K562 (cell line): ENCODE measurements at regions not wholly inside any gene's neighbourhood (a gene's known extent, or its start where the extent isn't known, plus 50 kb on each side); places are given as distances from the start of the nearest gene placed in this dataset.

ENCODE experiments used
- ATAC-seq: fragments of 200-7000 bp; cut with Tn5 transposase; 3 replicates; pipeline ENCODE4 v1.9.1; 2020; ENCODE audit warnings: moderate library complexity
- BruUV-seq: library from RNA; stranded (reverse); fragments of 400-500 nt; replicated peaks from 2 replicates; lab custom pipeline; 2021; lab: Mats Ljungman, UMichigan
- CTCF ChIA-PET: fragments of 300-600 bp; formaldehyde crosslinking; extraction: SDS; loops from one replicate; lab custom pipeline; 2021; ENCODE audit warnings: low intra/inter-chr PET ratio; lab: Yijun Ruan, JAX
- POLR2A ChIA-PET: fragments of 300-600, 350-650 bp; sonication (Branson Sonifier 250); formaldehyde crosslinking; extraction: SDS; loops from one replicate; lab custom pipeline; 2021; ENCODE audit warnings: antibody characterized with exemption, inconsistent platforms; lab: Yijun Ruan, JAX
- DNase-seq, 4 experiments: peaks; one replicate each; pipeline versions ENCODE4 v3.0.0 to v3.0.0-alpha.2; 2011 to 2018; ENCODE audit warnings: low spot score in 3 of 4, mixed read lengths in 3 of 4; ENCODE audit errors: extremely low read depth in 1 of 4
- FAIRE-seq: peaks from 2 replicates; lab custom pipeline; 2011; peaks lifted over from hg19 to GRCh38; lab: Jason Lieb, UNC
- H2AFZ ChIP-seq: 2 replicates; pipeline ENCODE4 v1.6.0; 2011; ENCODE audit warnings: low read depth, low read length, control low read depth, inconsistent platforms
- H3K27ac ChIP-seq: fragments of 200-600 bp; 3 replicates; pipeline ENCODE4 v1.8.0; 2011; ENCODE audit warnings: low read depth, mild to moderate bottlenecking, control low read depth, inconsistent platforms, low read length, moderate library complexity, mixed read lengths; ENCODE audit errors: extremely low read depth
- H3K27me3 ChIP-seq, 2 experiments: fragments of 300-600 bp in 1 of 2; 2 replicates in 1 of 2; 3 replicates in 1 of 2; pipeline versions ENCODE4 v1.6.0 to v1.8.0; 2011; ENCODE audit warnings: inconsistent platforms in 2 of 2, low read length in 2 of 2, mild to moderate bottlenecking in 1 of 2, mixed read lengths in 1 of 2, moderate library complexity in 1 of 2; ENCODE audit not compliant: control insufficient read depth in 2 of 2, insufficient read depth in 2 of 2
- H3K36me3 ChIP-seq: fragments of 300-600 bp; 3 replicates; pipeline ENCODE4 v1.8.0; 2011; ENCODE audit warnings: mild to moderate bottlenecking, low read length, inconsistent platforms; ENCODE audit not compliant: control insufficient read depth, insufficient read depth
- H3K4me1 ChIP-seq, 2 experiments: fragments of 200-600 bp in 1 of 2; replicated peaks in 1 of 2; 2 replicates in 1 of 2; 3 replicates in 1 of 2; pipeline versions ENCODE4 v1.5.1 to v1.8.0; 2011; ENCODE audit warnings: inconsistent platforms in 2 of 2, low read length in 2 of 2, mild to moderate bottlenecking in 1 of 2, mixed read lengths in 1 of 2, moderate library complexity in 1 of 2; ENCODE audit not compliant: control insufficient read depth in 2 of 2, insufficient read depth in 2 of 2
- H3K4me2 ChIP-seq: 2 replicates; pipeline ENCODE4 v1.6.1; 2011; ENCODE audit warnings: low read length, control low read depth, inconsistent platforms, mixed read lengths; ENCODE audit not compliant: insufficient read depth
- H3K4me3 ChIP-seq: fragments of 200-600 bp; sonication (generic), shearing (Covaris generic); 2 replicates; pipeline ENCODE4 v1.5.1; 2016; ENCODE audit warnings: control low read depth, inconsistent platforms
- H3K79me2 ChIP-seq: fragments of 200-600 bp; 3 replicates; pipeline ENCODE4 v1.8.0; 2011; ENCODE audit warnings: low read length, inconsistent platforms; ENCODE audit not compliant: control insufficient read depth, insufficient read depth
- H3K9ac ChIP-seq, 2 experiments: 2 replicates each; pipeline versions ENCODE4 v1.6.0 to v1.6.1; 2011; ENCODE audit warnings: low read depth in 2 of 2, low read length in 2 of 2, control low read depth in 1 of 2, inconsistent platforms in 1 of 2, mild to moderate bottlenecking in 1 of 2, mixed read lengths in 1 of 2; ENCODE audit not compliant: insufficient read depth in 1 of 2
- H3K9me1 ChIP-seq: one replicate; pipeline ENCODE4 v1.6.0; 2011; ENCODE audit warnings: inconsistent platforms, mild to moderate bottlenecking, low read length, moderate library complexity; ENCODE audit not compliant: control insufficient read depth, insufficient read depth
- H3K9me3 ChIP-seq: replicated peaks from 2 replicates; pipeline ENCODE4 v1.5.1; 2011; ENCODE audit warnings: low read depth, low read length, inconsistent platforms; ENCODE audit not compliant: control insufficient read depth, insufficient read depth
- H4K20me1 ChIP-seq: replicated peaks from 2 replicates; pipeline ENCODE4 v1.6.1; 2011; ENCODE audit warnings: low read length, inconsistent platforms, mixed read lengths; ENCODE audit not compliant: control insufficient read depth, insufficient read depth
- ZNF311 ChIP-seq: fragments of 250-450 bp; sonication (Bioruptor Pico); IDR thresholded peaks from 2 replicates; pipeline ENCODE4 v1.4.0; 2020; ENCODE audit warnings: mild to moderate bottlenecking, moderate library complexity
- ZNF408 ChIP-seq: fragments of 250-450 bp; sonication (Bioruptor Pico); IDR thresholded peaks from 2 replicates; pipeline ENCODE4 v1.4.0; 2020; ENCODE audit warnings: low read depth, mild to moderate bottlenecking, moderate library complexity
- WGBS: fragments of 100-300 bp; shearing (Covaris generic); methylation state at CpG from one replicate; pipeline ENCODE4 v1.1.6; 2016; ENCODE audit warnings: low coverage, mixed read lengths; ENCODE audit not compliant: insufficient coverage; ENCODE audit errors: missing lambda C conversion rate; 5-methylcytosine and 5-hydroxymethylcytosine counted together
- in situ Hi-C: fragments of 300-500 bp; cut with MboI; formaldehyde crosslinking; loops from 4 replicates; pipeline ENCODE4 v1.15.0; 2018; ENCODE audit warnings: inconsistent platforms, mixed read lengths
- intact Hi-C: fragments of 100-400 bp; cut with micrococcal nuclease; formaldehyde crosslinking; loops from 2 replicates; pipeline ENCODE4 v1.14.2; 2022
- TF ChIP-seq, protein P1 (sequence below), 2 experiments: IDR thresholded peaks in 1 of 2; conservative IDR thresholded peaks in 1 of 2; 2 replicates each; pipeline ENCODE4 v1.6.1; 2016; ENCODE audit warnings: low read depth in 2 of 2, mild to moderate bottlenecking in 1 of 2, missing compliant biosample characterization in 1 of 2, missing genetic modification characterization in 1 of 2, moderate library complexity in 1 of 2
- TF ChIP-seq, protein P2 (sequence below), 3 experiments: fragments of 200-800 bp in 1 of 3; sonication (Bioruptor generic) in 1 of 3; sonication (generic) in 1 of 3; formaldehyde crosslinking in 1 of 3; IDR thresholded peaks; 2 replicates each; pipeline versions ENCODE4 v1.6.1 to v1.8.0; 2016 to 2022; ENCODE audit warnings: mild to moderate bottlenecking in 2 of 3, missing compliant biosample characterization in 2 of 3, missing genetic modification characterization in 2 of 3, missing genetic modification reagents in 1 of 3

DNA sequence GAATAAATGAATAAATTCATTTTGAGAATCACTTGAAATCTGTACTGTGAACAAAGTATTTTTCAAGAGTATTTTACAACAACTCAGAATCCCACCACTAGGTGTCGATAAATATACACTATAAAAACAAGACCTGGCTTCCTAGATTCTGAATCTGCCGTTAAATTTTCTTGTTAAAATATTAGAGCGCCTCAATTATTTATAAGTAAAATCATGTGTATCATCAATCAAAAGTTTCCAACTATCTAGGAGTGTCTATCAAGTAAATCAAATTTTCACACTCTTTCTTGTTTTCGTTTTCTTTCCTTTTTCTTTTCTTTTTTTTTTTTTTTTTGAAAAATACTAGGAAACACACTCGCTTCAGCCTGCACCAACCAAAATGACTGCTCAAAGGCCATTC is 179.2 kb upstream of the DCN start (continued):
- TF ChIP-seq, protein P1, sequence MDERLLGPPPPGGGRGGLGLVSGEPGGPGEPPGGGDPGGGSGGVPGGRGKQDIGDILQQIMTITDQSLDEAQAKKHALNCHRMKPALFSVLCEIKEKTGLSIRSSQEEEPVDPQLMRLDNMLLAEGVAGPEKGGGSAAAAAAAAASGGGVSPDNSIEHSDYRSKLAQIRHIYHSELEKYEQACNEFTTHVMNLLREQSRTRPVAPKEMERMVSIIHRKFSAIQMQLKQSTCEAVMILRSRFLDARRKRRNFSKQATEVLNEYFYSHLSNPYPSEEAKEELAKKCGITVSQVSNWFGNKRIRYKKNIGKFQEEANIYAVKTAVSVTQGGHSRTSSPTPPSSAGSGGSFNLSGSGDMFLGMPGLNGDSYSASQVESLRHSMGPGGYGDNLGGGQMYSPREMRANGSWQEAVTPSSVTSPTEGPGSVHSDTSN (CRISPR knock-in tag; IDR thresholded peaks at IDR 0.05; ENCODE audit: low read depth): no peak
- TF ChIP-seq, protein P1 (tag; conservative IDR thresholded peaks at IDR 0.05; ENCODE audit: low read depth): no peak
- TF ChIP-seq, protein P2, sequence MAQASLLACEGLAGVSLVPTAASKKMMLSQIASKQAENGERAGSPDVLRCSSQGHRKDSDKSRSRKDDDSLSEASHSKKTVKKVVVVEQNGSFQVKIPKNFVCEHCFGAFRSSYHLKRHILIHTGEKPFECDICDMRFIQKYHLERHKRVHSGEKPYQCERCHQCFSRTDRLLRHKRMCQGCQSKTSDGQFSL (CRISPR knock-in tag; IDR thresholded peaks at IDR 0.05): no peak
- TF ChIP-seq, protein P2 (tag; IDR thresholded peaks at IDR 0.05): no peak
- TF ChIP-seq ZNF311 (CRISPR knock-in tag): no peak
- TF ChIP-seq ZNF408: no peak

DNA sequence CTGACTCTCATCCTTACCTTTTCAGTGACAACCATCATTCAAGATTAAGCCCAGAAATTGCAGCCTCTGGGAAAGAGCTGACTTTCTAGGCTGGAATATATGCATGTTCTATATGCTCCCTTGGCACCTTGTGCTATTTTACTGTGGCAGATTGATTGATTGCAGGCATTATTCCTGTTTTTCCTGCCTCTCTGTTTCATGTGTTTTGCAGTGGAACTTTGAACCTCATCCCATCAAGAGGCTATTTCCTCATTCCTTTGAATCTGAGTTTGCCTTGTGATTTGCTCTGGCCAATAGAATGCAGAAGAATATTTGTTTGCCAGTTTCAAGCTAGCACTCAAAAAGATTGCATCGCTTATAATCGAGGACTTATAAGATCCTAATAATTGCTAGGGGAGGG is 174.8 kb upstream of the DCN start:
- no peaks in the 10 kb centered on the region for H3K27me3 ChIP-seq
- ChIA-PET POLR2A (no interaction called here), CTCF (no interaction called here)
- 0 out of 3 replicates have a peak, but pooled peaks cover 3% of the 10 kb centered on the region for H3K36me3 ChIP-seq
- intact Hi-C loops (loop anchor here (5.0 kb wide), 2 partner anchors 380 to 400 kb away; partner anchors contain the start of gene CCER1), in situ Hi-C loops (no loop called here)
- WGBS: 55% methylated on average over 2 of the region's 2 CpGs
- no TSS peak for BruUV-seq
- H3K9me3 ChIP-seq: no peaks in the 10 kb centered on the region
- DNase-seq: no peak
- H2AFZ ChIP-seq: no peak overlapping the region
- no peak overlapping the region for H3K4me2 ChIP-seq
- H3K9me1 ChIP-seq: no peaks in the 10 kb centered on the region
- TF ChIP-seq, protein P1 (CRISPR knock-in tag; IDR thresholded peaks at IDR 0.05; ENCODE audit: low read depth): no peak
- TF ChIP-seq, protein P1 (tag; conservative IDR thresholded peaks at IDR 0.05; ENCODE audit: low read depth): no peak
- no peak overlapping the region for H3K4me3 ChIP-seq
- H3K27ac ChIP-seq: no peak overlapping the region
- ATAC-seq: no peak
- no peaks in the 10 kb centered on the region for H3K4me1 ChIP-seq
- FAIRE-seq: no peak
- no peaks in the 10 kb centered on the region for H4K20me1 ChIP-seq
- H3K79me2 ChIP-seq: no peaks in the 10 kb centered on the region
- no peak overlapping the region for H3K9ac ChIP-seq
